A549 (cell line): ENCODE measurements at regions not wholly inside any gene's neighbourhood (a gene's known extent, or its start where the extent isn't known, plus 50 kb on each side); places are given as distances from the start of the nearest gene placed in this dataset.
A peak's percentile ranks its signal among the peaks of the same experiment; 100 is the strongest.
"Not testable (repeated sequence)": the region's sequence is repeated elsewhere in the genome, so short reads cannot be mapped to it uniquely, and the experiment has no call there.

Source experiments
- ATAC-seq, 2 experiments: fragments of 200-7000 bp in 1 of 2; fragments of >200 bp in 1 of 2; cut with Nextera tagmentation in 1 of 2; cut with Tn5 transposase in 1 of 2; 3 replicates each; pipeline versions ENCODE4 v1.8.0 to v1.9.1; 2018 to 2020; ENCODE audit warnings: mild to moderate bottlenecking in 1 of 2, moderate library complexity in 1 of 2
- CTCF ChIA-PET: fragments of 300-600 bp; sonication (Branson Sonifier 250); formaldehyde crosslinking; extraction: SDS; loops from one replicate; lab custom pipeline; 2021; ENCODE audit warnings: antibody characterized with exemption, inconsistent platforms; lab: Yijun Ruan, JAX
- POLR2A ChIA-PET: fragments of 350-600 bp; formaldehyde crosslinking; extraction: SDS; loops from one replicate; lab custom pipeline; 2021; ENCODE audit warnings: antibody characterized with exemption, inconsistent platforms; lab: Yijun Ruan, JAX
- DNase-seq, 2 experiments: peaks; one replicate each; pipeline versions ENCODE4 v3.0.0 to v3.0.0-alpha.2; 2011 to 2016; ENCODE audit warnings: low read depth in 1 of 2, low spot score in 1 of 2
- FAIRE-seq: peaks from 2 replicates; lab custom pipeline; 2011; peaks lifted over from hg19 to GRCh38; lab: Jason Lieb, UNC
- H3K27ac ChIP-seq, 2 experiments: fragments of >200 bp; sonication (Bioruptor Twin); formaldehyde crosslinking; 3 replicates each; pipeline ENCODE4 v1.5.1; 2016 to 2017
- H3K4me1 ChIP-seq: fragments of >200 bp; sonication (Bioruptor Twin); formaldehyde crosslinking; 3 replicates; pipeline ENCODE4 v1.6.1; 2016
- H3K4me2 ChIP-seq: fragments of >200 bp; sonication (Bioruptor Twin); formaldehyde crosslinking; 3 replicates; pipeline ENCODE4 v1.6.1; 2016
- H3K4me3 ChIP-seq: fragments of >200 bp; sonication (Bioruptor Twin); formaldehyde crosslinking; 3 replicates; pipeline ENCODE4 v1.5.1; 2016
- H3K9me3 ChIP-seq: fragments of >200 bp; sonication (Bioruptor Twin); formaldehyde crosslinking; 3 replicates; pipeline ENCODE4 v1.6.1; 2016
- BCL3 ChIP-seq: fragments of >200 bp; sonication (Bioruptor Twin); formaldehyde crosslinking; IDR thresholded peaks from 3 replicates; pipeline ENCODE4 v1.6.1; 2016
- BHLHE40 ChIP-seq: IDR thresholded peaks from 2 replicates; pipeline ENCODE4 v1.6.1; 2012; ENCODE audit warnings: low read depth, low read length, inconsistent platforms
- CHD4 ChIP-seq: fragments of 200-600 bp; sonication (generic); IDR thresholded peaks from 2 replicates; pipeline ENCODE4 v1.6.1; 2016; ENCODE audit warnings: antibody characterized with exemption, mild to moderate bottlenecking, borderline replicate concordance
- E2F6 ChIP-seq: IDR thresholded peaks from 2 replicates; pipeline ENCODE4 v1.6.1; 2012; ENCODE audit warnings: low read depth, borderline replicate concordance
- EHMT2 ChIP-seq: fragments of 200-600 bp; sonication (generic); IDR thresholded peaks from 2 replicates; pipeline ENCODE4 v1.6.1; 2016; ENCODE audit warnings: antibody characterized with exemption, low read depth, mild to moderate bottlenecking, moderate library complexity
- ESRRA ChIP-seq: fragments of 150-350 bp; IDR thresholded peaks from 2 replicates; pipeline ENCODE4 v1.6.1; 2014; ENCODE audit warnings: mild to moderate bottlenecking, low read length, borderline replicate concordance
- GATA3 ChIP-seq: IDR thresholded peaks from 2 replicates; pipeline ENCODE4 v1.6.1; 2012; ENCODE audit warnings: borderline replicate concordance
- HDAC2 ChIP-seq: fragments of 200-600 bp; sonication (generic); IDR thresholded peaks from 2 replicates; pipeline ENCODE4 v1.6.1; 2016
- HES2 ChIP-seq: fragments of >200 bp; sonication (Bioruptor Twin); formaldehyde crosslinking; IDR thresholded peaks from 2 replicates; pipeline ENCODE4 v1.6.1; 2016
- HMGXB4 ChIP-seq: fragments of 250-450 bp; sonication (Bioruptor Pico); IDR thresholded peaks from 2 replicates; pipeline ENCODE4 v1.5.0; 2021; ENCODE audit warnings: mild to moderate bottlenecking, moderate library complexity, borderline replicate concordance
- HOXB13 ChIP-seq: fragments of 250-450 bp; sonication (Bioruptor Pico); IDR thresholded peaks from 2 replicates; pipeline ENCODE4 v1.5.0; 2020; ENCODE audit warnings: low read depth, mild to moderate bottlenecking, moderate library complexity
- JUN ChIP-seq, 2 experiments: fragments of >200 bp; sonication (Bioruptor Twin); formaldehyde crosslinking; IDR thresholded peaks; 2 replicates in 1 of 2; 3 replicates in 1 of 2; pipeline ENCODE4 v1.6.1; 2016 to 2017
- KDM1A ChIP-seq: fragments of 200-600 bp; sonication (generic); IDR thresholded peaks from 2 replicates; pipeline ENCODE4 v1.6.1; 2016; ENCODE audit warnings: low read depth, mild to moderate bottlenecking
- KDM5A ChIP-seq: fragments of 200-600 bp; sonication (generic); IDR thresholded peaks from 2 replicates; pipeline ENCODE4 v1.6.1; 2016; ENCODE audit warnings: antibody characterized with exemption, mild to moderate bottlenecking
- MAFK ChIP-seq: fragments of 450-650 bp; IDR thresholded peaks from 2 replicates; pipeline ENCODE4 v1.6.1; 2014; ENCODE audit not compliant: partially characterized antibody
- MAZ ChIP-seq: fragments of 150-350 bp; IDR thresholded peaks from 2 replicates; pipeline ENCODE4 v1.6.1; 2014; ENCODE audit warnings: antibody characterized with exemption, low read depth, low read length, borderline replicate concordance
- NPAS2 ChIP-seq: fragments of 250-450 bp; sonication (Bioruptor Pico); IDR thresholded peaks from 2 replicates; pipeline ENCODE4 v1.8.0; 2022; ENCODE audit warnings: mild to moderate bottlenecking, moderate library complexity, borderline replicate concordance
- NR3C1 ChIP-seq: fragments of >200 bp; sonication (Bioruptor Twin); formaldehyde crosslinking; IDR thresholded peaks from 3 replicates; pipeline ENCODE4 v1.6.1; 2017
- PHF8 ChIP-seq: fragments of 200-600 bp; sonication (generic); IDR thresholded peaks from 2 replicates; pipeline ENCODE4 v1.6.1; 2016; ENCODE audit warnings: low read depth, mild to moderate bottlenecking, antibody characterized with exemption, moderate library complexity, borderline replicate concordance
- RAD21 ChIP-seq, 2 experiments: fragments of >200 bp in 1 of 2; sonication (Bioruptor Twin) in 1 of 2; formaldehyde crosslinking in 1 of 2; IDR thresholded peaks in 1 of 2; conservative IDR thresholded peaks in 1 of 2; 2 replicates in 1 of 2; 3 replicates in 1 of 2; pipeline ENCODE4 v1.6.1; 2012 to 2018; ENCODE audit warnings: inconsistent platforms in 1 of 2
- SREBF2 ChIP-seq: fragments of 450-650 bp; IDR thresholded peaks from 2 replicates; pipeline ENCODE4 v1.6.1; 2014; ENCODE audit warnings: mild to moderate bottlenecking, moderate library complexity
- TP53 ChIP-seq: fragments of 250-450 bp; sonication (Bioruptor Pico); IDR thresholded peaks from 2 replicates; pipeline ENCODE4 v1.5.0; 2021; ENCODE audit warnings: mild to moderate bottlenecking, moderate library complexity
- ZSCAN20 ChIP-seq: fragments of 250-450 bp; sonication (Bioruptor Pico); IDR thresholded peaks from 2 replicates; pipeline ENCODE4 v1.8.0; 2022; ENCODE audit warnings: mild to moderate bottlenecking, moderate library complexity
- WGBS: methylation state at CpG from one replicate; pipeline ENCODE4 v1.1.6; 2017; ENCODE audit errors: missing lambda C conversion rate; 5-methylcytosine and 5-hydroxymethylcytosine counted together

- no peak for DNase-seq
- Histone ChIP-seq H3K4me3 (no peak overlapping the region), H3K9me3 (no peaks in the 10 kb centered on the region)
- POLR2A ChIA-PET, result no interaction called here
- TF ChIP-seq SREBF2 (no peak), MAFK (peak; percentile 30)
- TF ChIP-seq, all 56 proteins: peak for 1
- FAIRE-seq (no peak), ATAC-seq (no peak)
- no peaks in the 10 kb centered on the region for H3K4me1 ChIP-seq
- H3K27ac ChIP-seq, result no peak overlapping the region
- CTCF ChIA-PET, result no interaction called here
- WGBS, result 2% methylated on average over 7 of the region's 7 CpGs
- H3K4me2 ChIP-seq, result no peak overlapping the region
These were observed 531.0 kb upstream of the COBL start for GRCh38 chr7:51847461-51848134.

- 16% methylated on average over 18 of the region's 18 CpGs for WGBS
- ATAC-seq, H3K4me1 ChIP-seq, FAIRE-seq, H3K9me3 ChIP-seq, CTCF ChIA-PET, DNase-seq, H3K4me3 ChIP-seq, H3K4me2 ChIP-seq, POLR2A ChIA-PET, H3K27ac ChIP-seq: not testable (repeated sequence)
These were observed 522.5 kb upstream of the COBL start for GRCh38 chr7:51839130-51839529.

- TF ChIP-seq RAD21 (conservative IDR thresholded peaks at IDR 0.05 in 1 of 2, IDR thresholded peaks at IDR 0.05 in 1 of 2) (no peak), PHF8 (no peak), NR3C1 (no peak), HDAC2 (no peak), KDM5A (no peak), E2F6 (no peak), ZSCAN20 (no peak), ESRRA (no peak), EHMT2 (no peak), NPAS2 (CRISPR knock-in tag) (no peak)
- H3K27ac ChIP-seq, result no peak overlapping the region
- H3K4me2 ChIP-seq, result no peak overlapping the region
- no peaks in the 10 kb centered on the region for H3K9me3 ChIP-seq
- no peaks in the 10 kb centered on the region for H3K4me1 ChIP-seq
- FAIRE-seq, result no peak
- no peak for DNase-seq
- H3K4me3 ChIP-seq, result no peak overlapping the region
- CTCF ChIA-PET, result no interaction called here
- WGBS, result 0% methylated on average over 2 of the region's 2 CpGs
- POLR2A ChIA-PET, result no interaction called here
- ATAC-seq, result no peak
These were observed 511.0 kb upstream of the COBL start for GRCh38 chr7:51827631-51828030.

GRCh38 chr7:51824050-51824449, 507.4 kb upstream of the COBL start:
- no peak overlapping the region for H3K4me2 ChIP-seq
- H3K27ac ChIP-seq, result no peak overlapping the region
- no peak for ATAC-seq
- POLR2A ChIA-PET, result no interaction called here
- no peaks in the 10 kb centered on the region for H3K4me1 ChIP-seq
- H3K9me3 ChIP-seq, result no peaks in the 10 kb centered on the region
- CTCF ChIA-PET, result interaction anchor here (0.9 kb wide), 1 partner anchor 10 kb away, joined by 3 read pairs; no protein-coding TSS in a partner anchor
- no peak for TF ChIP-seq GATA3
- TF ChIP-seq E2F6, result no peak
- no peak for TF ChIP-seq HOXB13 (CRISPR knock-in tag)
- TF ChIP-seq CHD4, result no peak
- TF ChIP-seq NPAS2 (CRISPR knock-in tag), result no peak
- no peak overlapping the region for H3K4me3 ChIP-seq
- FAIRE-seq, result no peak
- 22% methylated on average over 7 of the region's 7 CpGs for WGBS
- DNase-seq, result no peak

GRCh38 chr7:51823437-51823836, 506.8 kb upstream of the COBL start:
- no peak for ATAC-seq
- Histone ChIP-seq H3K4me3 (no peak overlapping the region), H3K27ac (no peak overlapping the region), H3K9me3 (no peaks in the 10 kb centered on the region), H3K4me1 (no peaks in the 10 kb centered on the region), H3K4me2 (no peak overlapping the region)
- TF ChIP-seq JUN (IDR thresholded peaks at IDR 0.05) (no peak), HES2 (no peak), KDM1A (no peak), BHLHE40 (no peak), HMGXB4 (no peak), TP53 (CRISPR knock-in tag) (no peak), ESRRA (no peak), BCL3 (no peak), CHD4 (no peak), MAZ (no peak)
- POLR2A ChIA-PET, result no interaction called here
- CTCF ChIA-PET, result no interaction called here
- WGBS, result 18% methylated on average over 3 of the region's 3 CpGs
- no peak for FAIRE-seq
- no peak for DNase-seq
